ENCODE measurements at regions not wholly inside any gene's neighbourhood (a gene's known extent, or its start where the extent isn't known, plus 50 kb on each side); places are given as distances from the start of the nearest gene placed in this dataset.

- Mint-ChIP-seq H3K9me3 (no peaks in the 10 kb centered on the region), H3K4me3 (peak overlapping the region; percentile 49), H3K4me1 (ENCODE audit: low read depth) (peaks cover 34% of the 10 kb centered on the region), H3K36me3 (ENCODE audit: insufficient read depth) (no peaks in the 10 kb centered on the region), H3K27me3 (ENCODE audit: low read depth) (peaks cover 73% of the 10 kb centered on the region)
- DNase-seq (no peak), ATAC-seq (peak; percentile 6 to 20)
These were observed 242.6 kb upstream of the TOPAZ1 start for GRCh38 chr3:43998836-43999727.

- ATAC-seq (no peak), DNase-seq (no peak)
- Mint-ChIP-seq H3K4me3 (peak overlapping the region; percentile 49), H3K4me1 (ENCODE audit: low read depth) (peaks cover 29% of the 10 kb centered on the region), H3K36me3 (ENCODE audit: insufficient read depth) (no peaks in the 10 kb centered on the region), H3K27me3 (ENCODE audit: low read depth) (peaks cover 71% of the 10 kb centered on the region), H3K9me3 (no peaks in the 10 kb centered on the region)
These were observed 241.9 kb upstream of the TOPAZ1 start for GRCh38 chr3:43999728-44000319.

GRCh38 chr3:44000586-44000985 is 241.1 kb upstream of the TOPAZ1 start:
- Mint-ChIP-seq H3K9me3 (no peaks in the 10 kb centered on the region), H3K27me3 (ENCODE audit: low read depth) (peaks cover 68% of the 10 kb centered on the region), H3K4me3 (no peak overlapping the region), H3K4me1 (ENCODE audit: low read depth) (peaks cover 29% of the 10 kb centered on the region), H3K36me3 (ENCODE audit: insufficient read depth) (no peaks in the 10 kb centered on the region)
- DNase-seq, result no peak
- no peak for ATAC-seq

GRCh38 chr3:44001072-44001471 is 240.6 kb upstream of the TOPAZ1 start:
- H3K27me3 Mint-ChIP-seq (ENCODE audit: low read depth), result peaks cover 63% of the 10 kb centered on the region
- ATAC-seq, result no peak

GRCh38 chr3:44003801-44004200 is 237.9 kb upstream of the TOPAZ1 start:
- DNase-seq (no peak), ATAC-seq (no peak)
- H3K4me1 Mint-ChIP-seq (ENCODE audit: low read depth), result no peaks in the 10 kb centered on the region
- peaks cover 43% of the 10 kb centered on the region for H3K27me3 Mint-ChIP-seq (ENCODE audit: low read depth)
- no peak overlapping the region for H3K4me3 Mint-ChIP-seq
- no peaks in the 10 kb centered on the region for H3K36me3 Mint-ChIP-seq (ENCODE audit: insufficient read depth)
- no peaks in the 10 kb centered on the region for H3K9me3 Mint-ChIP-seq

More at GRCh38 chr3:44001072-44001471, 240.6 kb upstream of the TOPAZ1 start:
- no peak for DNase-seq
- Mint-ChIP-seq H3K9me3 (no peaks in the 10 kb centered on the region), H3K4me3 (no peak overlapping the region), H3K4me1 (ENCODE audit: low read depth) (peaks cover 24% of the 10 kb centered on the region), H3K36me3 (ENCODE audit: insufficient read depth) (no peaks in the 10 kb centered on the region)

GRCh38 chr3:44011680-44012079 is 230.0 kb upstream of the TOPAZ1 start:
- no peak for ATAC-seq
- Mint-ChIP-seq H3K27me3 (ENCODE audit: low read depth) (peaks cover 19% of the 10 kb centered on the region), H3K4me3 (no peak overlapping the region), H3K36me3 (ENCODE audit: insufficient read depth) (no peaks in the 10 kb centered on the region), H3K4me1 (ENCODE audit: low read depth) (no peaks in the 10 kb centered on the region), H3K9me3 (no peaks in the 10 kb centered on the region)
- no peak for DNase-seq

GRCh38 chr3:44012160-44012899 is 229.4 kb upstream of the TOPAZ1 start:
- H3K36me3 Mint-ChIP-seq (ENCODE audit: insufficient read depth), result no peaks in the 10 kb centered on the region
- no peaks in the 10 kb centered on the region for H3K9me3 Mint-ChIP-seq
- no peaks in the 10 kb centered on the region for H3K4me1 Mint-ChIP-seq (ENCODE audit: low read depth)
- H3K27me3 Mint-ChIP-seq (ENCODE audit: low read depth), result peaks cover 19% of the 10 kb centered on the region
- ATAC-seq, result no peak
- no peak for DNase-seq
- no peak overlapping the region for H3K4me3 Mint-ChIP-seq

GRCh38 chr3:44013967-44014366 is 227.7 kb upstream of the TOPAZ1 start:
- DNase-seq (no peak), ATAC-seq (no peak)
- Mint-ChIP-seq H3K36me3 (ENCODE audit: insufficient read depth) (no peaks in the 10 kb centered on the region), H3K9me3 (no peaks in the 10 kb centered on the region), H3K4me3 (no peak overlapping the region), H3K27me3 (ENCODE audit: low read depth) (peaks cover 21% of the 10 kb centered on the region), H3K4me1 (ENCODE audit: low read depth) (no peaks in the 10 kb centered on the region)

- Mint-ChIP-seq H3K9me3 (no peaks in the 10 kb centered on the region), H3K36me3 (ENCODE audit: insufficient read depth) (no peaks in the 10 kb centered on the region)
- no peak for ATAC-seq
These were observed 226.5 kb upstream of the TOPAZ1 start for GRCh38 chr3:44015170-44015569.

GRCh38 chr3:44016818-44017217 is 224.9 kb upstream of the TOPAZ1 start:
- H3K9me3 Mint-ChIP-seq, result no peaks in the 10 kb centered on the region
- H3K27me3 Mint-ChIP-seq (ENCODE audit: low read depth), result peaks cover 33% of the 10 kb centered on the region
- H3K36me3 Mint-ChIP-seq (ENCODE audit: insufficient read depth), result no peaks in the 10 kb centered on the region
- no peak for ATAC-seq
- DNase-seq, result no peak
- H3K4me1 Mint-ChIP-seq (ENCODE audit: low read depth), result no peaks in the 10 kb centered on the region
- no peak overlapping the region for H3K4me3 Mint-ChIP-seq

More at GRCh38 chr3:44015170-44015569, 226.5 kb upstream of the TOPAZ1 start:
- no peak for DNase-seq
- Mint-ChIP-seq H3K4me1 (ENCODE audit: low read depth) (no peaks in the 10 kb centered on the region), H3K4me3 (no peak overlapping the region), H3K27me3 (ENCODE audit: low read depth) (peaks cover 25% of the 10 kb centered on the region)

- no peak for ATAC-seq
- H3K27me3 Mint-ChIP-seq (ENCODE audit: low read depth), result peaks cover 40% of the 10 kb centered on the region
- H3K9me3 Mint-ChIP-seq, result no peaks in the 10 kb centered on the region
These were observed 222.8 kb upstream of the TOPAZ1 start for GRCh38 chr3:44018926-44019325.

GRCh38 chr3:44019736-44020135 is 221.9 kb upstream of the TOPAZ1 start:
- H3K9me3 Mint-ChIP-seq, result no peaks in the 10 kb centered on the region
- H3K27me3 Mint-ChIP-seq (ENCODE audit: low read depth), result peaks cover 47% of the 10 kb centered on the region
- ATAC-seq (no peak), DNase-seq (no peak)
- H3K4me3 Mint-ChIP-seq, result no peak overlapping the region
- peaks cover 5% of the 10 kb centered on the region for H3K4me1 Mint-ChIP-seq (ENCODE audit: low read depth)
- H3K36me3 Mint-ChIP-seq (ENCODE audit: insufficient read depth), result no peaks in the 10 kb centered on the region

More at GRCh38 chr3:44018926-44019325, 222.8 kb upstream of the TOPAZ1 start:
- no peaks in the 10 kb centered on the region for H3K36me3 Mint-ChIP-seq (ENCODE audit: insufficient read depth)
- H3K4me1 Mint-ChIP-seq (ENCODE audit: low read depth), result peaks cover 5% of the 10 kb centered on the region
- no peak for DNase-seq
- no peak overlapping the region for H3K4me3 Mint-ChIP-seq

GRCh38 chr3:44020143-44020542 is 221.5 kb upstream of the TOPAZ1 start:
- Mint-ChIP-seq H3K9me3 (no peaks in the 10 kb centered on the region), H3K27me3 (ENCODE audit: low read depth) (peaks cover 51% of the 10 kb centered on the region), H3K4me3 (no peak overlapping the region), H3K4me1 (ENCODE audit: low read depth) (peaks cover 5% of the 10 kb centered on the region), H3K36me3 (ENCODE audit: insufficient read depth) (no peaks in the 10 kb centered on the region)
- DNase-seq (no peak), ATAC-seq (no peak)

All from activated T-cell treated with anti-CD3 and anti-CD28 coated beads, Interleukin-2, amount 50 U/mL, for 4 hours (primary cell).